ENCODE measurements at regions not wholly inside any gene's neighbourhood (a gene's known extent, or its start where the extent isn't known, plus 50 kb on each side); places are given as distances from the start of the nearest gene placed in this dataset.

DNA sequence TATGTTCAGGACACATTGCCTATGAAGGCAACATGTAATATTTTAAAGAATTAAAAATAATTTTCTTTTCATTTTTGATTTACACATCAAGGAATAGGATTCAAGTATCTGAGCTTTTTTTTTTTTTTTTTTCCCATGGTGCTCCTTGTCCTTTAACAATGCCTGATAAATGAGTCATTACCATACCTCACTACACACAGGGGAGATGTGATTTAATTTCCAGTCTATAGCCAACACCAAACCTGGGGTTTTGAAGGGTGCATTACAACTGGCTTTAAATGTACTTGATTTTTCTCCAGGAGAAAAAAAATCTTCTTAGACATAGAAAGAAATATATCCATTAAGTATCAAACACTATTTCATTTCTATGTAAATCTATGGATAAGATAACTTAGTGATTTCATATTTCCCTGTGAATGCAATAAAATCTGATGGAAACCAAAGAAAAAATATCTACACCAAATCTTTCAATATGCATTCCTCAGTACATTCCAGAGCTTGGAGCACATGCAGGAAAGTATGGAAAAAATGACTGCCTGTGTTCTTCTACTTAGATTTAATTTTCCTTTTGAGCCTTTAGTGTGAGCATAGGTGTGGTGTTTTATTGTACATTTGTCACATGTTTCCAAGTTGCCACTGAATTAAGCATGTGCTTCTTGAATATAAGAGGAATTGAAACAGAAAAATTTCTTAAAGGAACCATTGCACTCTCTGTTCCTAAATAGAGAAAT, 204.8 kb upstream of the MEOX2 start:
- no peak for DNase-seq

DNA sequence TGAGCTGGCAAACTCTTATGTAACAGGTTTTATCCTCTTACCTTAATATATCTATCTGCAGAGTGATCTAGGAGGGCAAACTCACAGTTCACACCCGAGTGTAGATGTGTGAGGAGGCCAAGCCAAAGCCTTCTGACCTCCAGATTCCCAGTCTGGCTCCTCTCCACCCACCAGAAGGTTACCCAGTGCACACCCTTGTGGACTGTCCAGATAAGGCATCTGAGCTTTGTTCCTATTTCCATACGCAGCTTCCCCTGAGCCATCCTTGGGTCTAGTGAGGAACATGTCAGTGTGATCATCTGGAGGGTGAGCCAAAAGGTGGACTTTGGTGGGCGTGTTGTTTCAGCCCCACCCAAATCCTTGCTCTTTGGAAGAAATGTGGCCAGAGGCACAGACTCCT, 203.0 kb upstream of the MEOX2 start:
- no peak for DNase-seq

DNA sequence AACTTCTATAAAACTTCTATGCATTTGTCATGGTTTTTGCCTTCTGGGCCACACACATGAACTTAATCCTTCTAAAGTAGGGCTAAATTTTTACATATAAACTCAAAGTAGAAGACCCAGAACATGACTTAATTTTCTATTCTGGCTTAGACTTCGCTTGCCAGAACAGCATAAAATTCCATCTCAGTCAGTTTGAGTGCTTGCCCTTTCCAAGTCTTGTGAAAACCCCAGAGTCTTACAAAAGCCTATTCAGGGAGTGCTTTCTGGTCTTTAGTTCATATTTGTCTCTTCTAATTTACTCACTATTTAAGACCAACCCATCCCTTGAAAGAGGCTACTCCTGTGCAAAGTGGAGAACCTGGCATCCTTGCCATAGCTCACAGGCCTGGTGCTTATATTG, 201.6 kb upstream of the MEOX2 start:
- no peak for DNase-seq

DNA sequence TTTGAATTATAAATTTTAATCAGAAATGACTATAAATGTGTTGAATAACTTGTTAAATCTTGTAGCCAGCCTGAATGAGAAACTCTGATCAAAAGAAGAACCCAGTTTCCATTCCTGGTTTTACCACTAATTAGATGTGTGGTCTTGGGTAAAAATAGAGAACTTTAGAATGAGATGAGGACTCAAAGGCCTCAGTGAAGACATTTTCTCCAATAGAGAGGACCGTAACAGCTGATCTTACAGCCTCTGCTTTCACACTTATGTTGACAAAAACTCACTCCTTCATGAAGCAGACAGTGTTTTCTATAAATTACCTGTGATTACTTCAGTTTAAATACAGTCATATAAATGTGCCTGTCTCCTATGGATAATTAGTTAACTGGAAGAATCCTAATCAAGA, 200.1 kb upstream of the MEOX2 start:
- DNase-seq = no peak

DNA sequence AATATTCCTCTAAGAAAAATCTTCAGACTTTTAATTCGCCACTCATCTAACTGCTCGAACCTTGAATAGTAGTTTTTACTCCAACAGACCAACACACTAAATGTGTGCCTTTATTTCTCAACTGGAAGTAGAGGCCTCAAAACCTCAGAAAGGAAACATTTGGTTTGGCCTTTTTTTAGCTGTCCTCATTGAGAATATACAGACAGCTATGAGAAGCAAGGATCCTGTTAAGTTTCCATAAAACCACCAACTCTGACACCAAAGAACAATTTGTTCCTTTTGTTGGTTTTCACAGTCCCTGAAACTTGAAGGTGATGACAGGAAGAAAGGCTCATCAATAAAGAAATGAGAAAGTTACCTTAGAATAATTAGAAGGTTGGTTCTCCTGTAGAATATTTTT, 199.2 kb upstream of the MEOX2 start:
- no peak for DNase-seq

DNA sequence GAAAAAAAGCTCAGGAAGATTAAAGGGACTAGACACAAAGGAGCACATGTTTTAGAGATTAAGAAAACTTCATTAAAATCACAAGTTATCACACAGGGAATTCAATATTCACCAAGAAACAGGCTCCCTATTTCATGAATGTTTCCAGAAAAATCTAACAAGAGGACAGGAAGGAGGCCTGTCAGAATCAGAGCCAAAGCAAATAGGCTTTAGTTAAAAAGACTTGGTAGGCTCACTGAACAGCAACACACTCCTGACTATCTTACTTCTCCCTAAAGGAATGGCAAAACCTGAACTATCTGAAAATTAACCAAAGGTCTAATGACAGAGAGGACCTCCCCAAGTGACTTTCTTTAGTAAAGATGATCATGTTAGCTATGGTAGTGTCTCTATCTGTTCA, 188.3 kb upstream of the MEOX2 start:
- DNase-seq = no peak

DNA sequence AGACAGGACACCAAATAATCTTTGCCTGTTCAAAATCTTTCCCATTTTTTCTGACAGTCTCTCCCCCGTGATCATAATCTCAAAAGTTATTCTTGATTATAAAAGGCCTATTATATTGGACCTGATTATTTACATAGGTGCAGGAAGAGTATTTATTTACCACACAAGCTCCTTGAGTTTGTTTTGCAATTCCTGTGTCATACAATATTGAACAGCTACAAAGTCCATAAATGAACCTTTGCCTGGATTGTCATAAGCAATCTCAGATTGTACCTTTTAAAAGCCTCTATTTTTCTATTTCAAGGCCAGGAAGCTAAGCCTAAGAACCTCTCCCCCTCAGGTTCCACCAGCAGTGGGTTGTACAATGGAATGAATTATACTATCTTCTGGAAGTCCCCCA, 183.9 kb upstream of the MEOX2 start:
- no peak for DNase-seq

DNA sequence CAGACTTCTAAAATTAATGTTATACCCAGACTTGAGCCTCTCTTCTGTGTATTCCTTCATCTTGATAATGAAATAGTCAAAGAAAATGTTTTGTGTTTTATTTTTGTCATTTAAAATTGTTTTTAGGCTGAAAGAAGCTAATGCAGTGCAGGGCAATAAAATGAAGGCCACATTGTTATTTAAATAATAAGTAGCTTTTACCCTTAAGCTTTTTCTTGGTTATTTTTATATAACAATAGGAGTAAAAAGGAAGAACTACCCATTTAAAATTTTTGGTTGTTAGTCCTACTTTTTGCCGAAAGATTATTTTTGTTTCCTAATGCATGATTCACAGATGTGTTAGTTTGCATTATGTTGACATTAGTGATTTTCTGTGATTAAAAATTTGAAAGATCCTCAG, 181.0 kb upstream of the MEOX2 start:
- no peak for DNase-seq

DNA sequence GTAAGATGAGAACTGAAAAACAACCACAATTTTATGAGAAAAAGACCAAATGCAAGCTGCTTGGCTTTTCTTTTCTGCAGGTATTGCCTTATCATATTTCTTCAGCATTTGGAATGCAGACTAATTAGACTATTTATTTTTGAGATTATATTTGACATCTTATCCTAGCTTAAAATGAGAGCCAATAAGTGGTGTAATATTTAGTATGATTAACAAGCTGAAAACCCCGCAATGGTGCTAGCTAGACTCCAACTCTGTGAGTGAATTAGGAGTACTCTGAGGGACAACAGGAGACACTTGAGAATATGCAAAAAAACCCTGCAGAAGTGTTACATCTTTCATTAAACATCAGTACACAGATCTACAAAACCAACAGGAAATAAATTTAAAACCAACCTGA, 180.3 kb upstream of the MEOX2 start:
- no peak for DNase-seq

DNA sequence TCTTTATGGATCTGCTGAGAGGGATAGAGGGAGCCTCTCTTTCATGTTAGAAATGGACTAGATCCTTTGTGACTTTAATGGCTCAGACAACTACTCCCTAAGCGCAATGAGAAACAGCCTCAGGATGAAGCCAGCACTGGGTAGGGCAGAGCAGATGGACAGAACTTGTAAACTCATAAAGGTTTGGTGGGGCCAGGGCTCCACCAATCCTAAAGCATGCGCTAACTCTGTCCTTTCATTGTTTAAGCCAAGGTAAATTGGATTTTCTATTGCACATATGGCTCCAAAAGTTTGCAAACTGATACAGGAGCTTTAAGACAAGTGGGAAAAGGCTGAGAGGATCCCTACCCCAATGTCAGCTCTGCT, 178.1 kb upstream of the MEOX2 start:
- no peak for DNase-seq

DNA sequence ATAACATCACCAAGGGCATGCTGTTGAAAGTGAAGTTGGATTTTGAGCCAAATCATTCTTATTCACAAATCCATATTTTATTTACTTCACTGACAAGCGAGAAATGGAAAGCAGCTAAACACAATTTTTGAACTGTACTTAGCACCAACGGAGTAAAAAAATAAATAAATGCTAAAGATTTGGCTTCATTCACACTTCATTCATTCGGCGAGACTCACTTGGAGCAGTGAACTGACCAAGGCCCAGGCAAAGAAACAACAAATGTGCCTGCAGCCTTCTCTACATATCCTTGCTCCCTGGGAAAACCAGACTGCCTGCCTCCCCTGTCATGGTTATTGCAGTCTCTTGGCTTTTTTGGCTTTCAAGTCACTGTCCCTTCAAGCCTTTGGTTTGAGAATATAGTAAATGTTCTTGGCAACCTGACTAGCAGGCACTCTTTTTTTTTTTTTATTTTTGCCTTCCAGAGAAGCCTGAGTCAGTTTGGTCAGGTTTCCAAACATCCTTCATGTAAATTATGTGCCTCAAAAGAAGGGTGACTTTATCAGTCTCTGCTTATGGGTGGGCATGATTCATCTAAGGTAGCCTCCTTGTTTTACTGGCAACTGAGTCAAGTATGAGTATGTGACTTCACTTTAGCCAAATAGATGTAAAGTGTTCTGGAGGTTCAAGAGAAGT, 177.6 kb upstream of the MEOX2 start:
- DNase-seq = no peak

DNA sequence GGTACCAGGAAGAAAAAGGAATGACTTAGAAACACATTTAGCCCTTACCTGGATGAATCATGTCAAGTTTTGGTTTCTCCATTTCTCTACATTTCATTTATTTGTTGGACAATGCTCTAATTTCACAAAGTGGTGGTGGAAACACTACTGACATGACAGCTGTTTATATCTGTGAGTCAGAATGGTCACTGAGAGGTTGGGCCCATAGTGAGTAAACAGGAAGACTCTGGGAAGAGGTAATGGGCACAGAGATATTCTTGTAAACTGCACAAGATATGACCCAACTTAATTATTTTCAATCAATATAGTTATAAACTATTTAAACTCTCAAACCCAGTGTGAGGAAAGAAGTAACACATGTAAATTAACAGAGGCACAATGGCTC, 176.3 kb upstream of the MEOX2 start:
- DNase-seq = no peak

DNA sequence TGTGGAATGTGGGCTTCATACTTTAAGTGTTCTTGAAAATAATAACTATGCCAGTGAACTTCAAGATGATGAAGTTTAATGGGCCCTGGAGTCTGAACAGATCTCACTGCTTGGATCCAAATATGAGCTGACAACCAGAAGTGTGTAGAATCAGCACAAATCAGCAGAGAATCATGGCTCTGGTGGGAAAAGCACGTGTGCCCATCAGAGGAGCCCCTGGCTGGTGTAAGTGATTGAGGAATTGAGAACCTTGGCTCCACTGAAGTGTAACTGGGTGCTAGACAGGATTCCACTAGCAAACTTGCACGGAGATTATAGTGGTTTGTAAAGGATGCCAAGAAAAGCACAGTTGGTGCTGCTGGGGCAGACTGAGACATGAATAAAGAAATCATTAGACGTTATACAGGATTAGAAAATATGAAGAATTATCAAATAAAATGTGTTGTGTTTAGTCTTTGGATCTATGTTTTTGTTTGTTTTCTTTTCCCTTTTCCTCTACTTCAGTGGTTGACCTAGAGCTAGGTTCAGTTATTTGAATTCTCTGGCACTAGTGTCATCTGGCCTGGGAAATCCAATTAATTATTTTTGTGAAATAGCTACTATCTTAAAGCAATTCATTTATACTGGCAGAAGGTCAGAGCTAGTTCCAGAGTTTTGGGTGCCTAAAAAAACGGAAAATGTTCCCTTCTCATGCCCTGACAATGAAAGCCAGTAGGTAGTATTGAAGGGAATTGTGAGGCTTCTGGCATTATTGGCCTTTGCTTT, 175.7 kb upstream of the MEOX2 start:
- DNase-seq = no peak

DNA sequence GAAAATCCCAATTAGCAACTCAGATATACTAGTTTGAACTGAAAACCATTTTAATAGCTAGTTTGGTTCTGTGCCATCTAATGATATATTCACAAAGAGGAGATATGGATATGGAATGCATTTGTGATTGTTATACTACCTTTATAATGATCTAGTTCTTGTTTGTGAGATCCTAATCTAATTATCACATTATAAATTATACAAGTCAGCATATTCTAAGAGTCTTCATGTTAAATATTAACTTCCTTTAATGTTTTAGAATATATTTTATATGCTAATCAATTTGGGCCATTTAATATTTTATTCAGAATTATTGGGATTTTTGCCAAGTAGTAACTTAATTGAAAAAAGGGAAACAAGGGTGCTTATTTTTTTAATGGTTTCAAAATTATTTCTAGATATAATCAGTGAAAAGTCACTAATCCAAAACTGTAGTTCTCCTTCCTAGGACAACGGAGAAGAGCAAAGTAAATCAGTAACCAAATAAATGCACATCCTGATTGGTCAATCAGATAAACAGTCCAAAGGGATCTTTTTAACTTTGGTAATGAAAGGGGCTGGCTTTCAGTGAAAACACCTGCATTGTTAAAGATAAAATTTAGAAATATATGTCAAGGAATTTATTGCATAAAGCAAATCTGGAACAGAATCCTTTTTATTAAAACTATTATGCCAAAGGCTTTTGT, 173.9 kb upstream of the MEOX2 start:
- DNase-seq = no peak

DNA sequence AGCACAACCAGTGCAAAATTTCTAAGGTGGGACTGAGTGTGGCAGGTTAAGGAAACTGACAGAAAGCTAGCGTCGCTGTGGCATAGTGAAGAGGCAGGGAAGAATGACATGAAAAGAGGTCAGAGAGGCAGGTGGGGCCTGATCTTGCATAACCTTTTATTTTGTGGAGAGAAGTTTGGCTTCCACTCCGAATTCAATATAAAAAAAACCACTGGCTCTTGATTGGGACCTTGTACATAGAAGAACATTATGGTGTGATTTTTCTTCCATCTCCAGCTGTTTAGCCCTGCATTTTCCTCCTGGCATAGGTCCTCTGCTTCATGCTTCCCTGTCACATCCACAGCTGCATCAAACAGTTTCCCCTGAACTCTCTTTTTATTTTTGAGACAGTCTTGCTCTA, 170.5 kb upstream of the MEOX2 start:
- DNase-seq = no peak

DNA sequence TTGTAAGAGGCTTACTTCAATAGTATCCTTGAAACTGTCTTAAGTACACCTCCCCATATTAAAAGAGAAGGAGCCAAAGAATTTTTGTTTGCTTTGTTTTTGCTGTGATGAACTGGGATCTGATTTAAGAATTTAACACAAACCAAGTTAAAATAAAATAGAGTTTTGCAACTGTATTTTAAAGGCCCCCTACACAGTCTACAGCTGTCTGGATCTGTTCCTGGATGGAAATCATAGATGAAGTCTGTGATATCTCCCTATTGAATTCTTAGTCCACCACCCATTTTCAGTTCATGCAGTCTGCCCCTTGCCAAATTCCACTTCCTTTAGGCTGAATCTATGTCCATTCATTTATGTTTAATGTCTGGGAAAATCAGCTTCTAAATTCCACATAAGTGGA, 169.8 kb upstream of the MEOX2 start:
- DNase-seq = no peak

DNA sequence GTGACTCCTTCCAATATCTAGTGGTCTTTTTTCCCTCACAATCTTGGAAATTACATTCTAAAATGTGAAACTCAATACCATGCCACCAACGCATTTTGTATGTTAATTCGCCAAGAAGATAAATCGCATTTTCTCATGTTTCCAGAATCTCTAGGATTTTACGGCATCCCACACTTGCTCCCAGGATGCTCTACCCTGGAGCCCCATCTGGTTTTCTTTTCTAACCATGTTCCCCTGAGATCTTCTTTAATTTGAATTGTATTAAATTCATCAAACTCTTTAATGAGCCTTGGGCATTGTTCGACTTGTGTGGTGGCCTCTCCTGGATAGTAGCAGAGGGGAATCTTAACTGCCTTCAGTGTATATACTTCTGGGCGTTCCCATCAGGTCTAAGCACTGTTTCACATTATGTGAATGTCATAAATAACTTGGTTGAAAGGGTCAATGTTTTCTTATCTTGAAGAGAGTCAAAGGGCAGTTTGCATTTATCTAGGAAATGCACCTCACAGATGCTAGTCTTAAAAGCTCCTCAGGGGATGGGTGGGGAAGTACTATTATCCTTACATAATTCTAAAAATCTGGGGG, 169.1 kb upstream of the MEOX2 start:
- no peak for DNase-seq

DNA sequence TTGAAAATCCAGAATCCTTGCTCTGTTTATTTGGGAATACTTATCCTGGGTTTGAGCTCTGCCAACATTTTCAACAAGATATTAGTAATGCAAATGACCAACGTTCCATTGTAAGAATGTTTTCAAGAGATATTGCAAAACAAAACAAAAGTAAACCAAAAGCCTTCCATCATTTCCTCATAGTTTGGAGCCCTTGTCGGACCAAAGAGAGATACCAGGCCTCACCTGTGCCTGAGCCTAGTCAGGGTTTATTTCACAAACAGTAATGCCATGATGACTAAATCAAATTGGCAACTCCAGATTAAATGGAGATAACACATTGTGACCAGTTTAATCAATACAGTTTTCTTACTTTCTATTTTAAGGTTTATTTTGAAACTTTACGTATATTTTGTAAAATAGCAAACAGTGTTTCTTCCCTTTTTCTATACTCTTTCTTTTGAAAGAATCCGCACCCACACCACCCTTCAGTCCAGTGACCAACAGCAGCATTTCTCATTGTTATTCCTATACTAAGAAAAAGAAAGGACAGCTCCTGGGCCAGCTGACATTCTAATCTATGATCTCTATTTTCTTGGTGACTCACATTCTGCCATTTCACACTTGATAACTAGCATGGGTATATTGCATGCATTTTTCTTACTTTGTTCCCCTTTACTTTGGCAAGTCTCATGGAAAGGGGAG, 168.5 kb upstream of the MEOX2 start:
- DNase-seq = no peak

DNA sequence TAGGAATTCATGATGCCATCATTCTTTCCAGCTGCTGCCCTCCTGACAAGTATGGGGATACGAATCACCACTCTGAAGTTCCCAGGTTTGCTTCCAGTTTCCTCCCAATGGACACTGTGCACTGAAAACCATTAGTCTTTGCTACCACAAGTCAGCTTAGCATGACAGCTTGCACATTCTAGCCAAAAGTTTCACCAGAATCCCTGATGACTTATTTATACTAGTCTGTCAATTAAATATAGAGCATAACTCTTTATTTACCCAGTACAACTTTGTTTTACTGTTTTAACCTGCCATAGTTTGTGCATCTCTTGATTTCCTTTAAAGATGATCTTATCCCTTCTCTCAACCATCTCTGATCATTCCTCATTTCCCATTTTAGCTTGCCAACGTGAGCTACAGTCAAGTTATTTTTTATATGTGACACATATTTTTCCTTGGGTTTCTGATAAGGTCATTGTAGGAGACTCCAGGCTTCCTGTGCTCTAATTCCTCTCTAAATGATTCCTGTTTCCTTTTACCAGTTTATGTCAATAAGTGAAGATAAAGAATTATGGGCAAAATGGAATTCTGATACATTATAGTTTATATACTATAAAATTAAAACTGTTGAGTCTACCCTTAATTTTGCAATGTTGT, 167.5 kb upstream of the MEOX2 start:
- no peak for DNase-seq

DNA sequence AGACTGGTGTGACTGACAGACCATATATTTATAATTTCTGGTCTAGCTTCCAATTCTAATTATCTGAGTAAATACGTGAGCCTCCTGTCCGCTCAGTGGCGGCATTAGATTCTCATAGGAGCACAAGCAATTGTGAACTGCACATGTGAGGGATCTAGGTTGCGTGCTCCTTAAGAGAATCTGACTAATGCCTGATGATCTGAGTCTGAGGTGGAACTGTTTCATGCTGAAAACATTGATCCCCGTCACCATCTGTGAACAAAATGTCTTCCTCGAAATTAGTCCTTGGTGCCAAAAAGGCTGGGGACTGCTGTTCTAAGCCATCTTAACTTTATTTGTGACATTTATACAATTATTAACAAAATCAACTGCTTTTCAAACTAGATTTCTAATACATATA, 164.7 kb upstream of the MEOX2 start:
- DNase-seq = no peak

DNA sequence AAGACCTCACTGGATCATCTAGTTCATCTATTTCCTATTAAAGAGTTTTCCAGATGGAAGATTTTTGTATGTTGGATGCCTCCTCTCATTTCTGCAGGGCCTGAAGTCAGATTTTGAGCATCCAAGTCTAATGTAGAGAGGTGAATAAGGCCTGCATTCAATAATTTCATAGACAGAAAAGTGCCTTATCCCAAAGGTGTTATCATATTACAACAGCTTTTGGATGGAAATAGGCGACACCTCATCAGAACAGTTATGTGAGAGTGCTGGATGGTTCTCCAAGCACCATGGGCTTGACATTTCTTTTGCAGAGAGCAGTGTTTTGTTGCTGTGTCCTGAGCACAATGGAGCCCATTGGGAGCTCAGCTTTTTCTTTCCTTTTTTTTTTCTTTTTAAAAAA, 162.4 kb upstream of the MEOX2 start:
- DNase-seq = no peak

DNA sequence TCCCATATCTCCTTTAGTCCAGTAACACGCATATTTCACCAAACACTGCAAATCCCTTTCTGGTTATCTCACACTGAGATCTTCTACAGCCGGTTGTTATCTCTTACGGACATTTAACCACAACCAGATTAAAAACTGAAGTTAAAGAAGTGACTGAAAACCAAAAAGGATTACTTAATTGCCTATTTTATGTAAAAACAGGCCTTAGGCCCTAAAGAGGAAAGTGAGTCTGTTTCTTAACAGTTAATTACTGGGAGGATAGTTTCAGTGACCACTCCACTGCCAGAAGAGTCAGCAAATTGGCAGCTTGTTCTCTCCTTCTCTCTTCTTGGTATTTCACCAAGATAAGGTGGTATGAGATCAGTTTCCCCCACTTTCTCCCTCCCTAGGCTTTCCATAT, 161.9 kb upstream of the MEOX2 start:
- no peak for DNase-seq
